ENCODE measurements at regions not wholly inside any gene's neighbourhood (a gene's known extent, or its start where the extent isn't known, plus 50 kb on each side); places are given as distances from the start of the nearest gene placed in this dataset.

DNA sequence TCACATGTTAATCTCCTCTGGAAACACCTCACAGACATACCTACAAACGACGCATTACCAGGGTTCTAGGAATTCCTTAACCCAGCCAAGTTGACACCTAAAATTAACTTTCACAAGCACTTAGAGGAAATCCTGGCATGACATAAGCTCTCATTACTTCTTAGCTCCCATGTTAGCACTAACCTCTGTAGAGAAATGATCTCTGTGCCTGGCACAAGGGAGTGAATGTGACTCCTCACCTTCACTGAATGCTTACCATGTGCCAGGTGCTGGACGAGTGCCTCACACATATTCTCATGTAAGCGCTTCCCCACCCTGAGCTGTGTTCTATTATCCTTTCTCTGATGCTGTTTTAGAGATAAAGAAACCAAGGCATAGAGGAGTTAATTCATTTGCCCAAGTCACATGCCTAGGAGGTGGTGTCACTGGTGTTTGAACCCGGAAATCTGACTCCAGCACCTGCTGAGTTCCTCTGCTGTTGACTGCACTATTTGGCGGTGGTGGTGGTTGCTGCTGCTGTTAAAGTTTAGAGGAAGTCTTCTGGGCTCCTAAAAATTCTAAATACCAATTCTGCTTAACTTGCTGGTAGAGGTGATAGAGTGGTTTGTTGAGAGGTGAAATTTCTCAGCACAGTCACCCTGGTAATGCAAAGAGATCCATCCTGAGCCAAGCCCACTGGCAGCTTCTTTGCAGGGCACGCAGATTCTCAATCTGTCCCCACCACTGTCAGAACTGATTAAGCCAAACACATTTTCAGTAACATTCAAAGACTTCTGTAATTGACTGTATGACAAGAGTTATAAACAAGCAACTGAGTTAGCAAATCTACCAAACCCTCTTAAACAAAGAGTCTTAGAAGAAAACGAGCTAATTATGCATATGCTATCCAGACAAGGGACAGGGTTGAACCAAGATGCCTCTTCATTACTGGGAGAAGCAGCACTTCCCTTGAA, 200.3 kb downstream of the CMPK2 start:
- TF ChIP-seq SIN3A (IDR thresholded peaks at IDR 0.05; ENCODE audit: low read depth) (no peak), EZH2 (IDR thresholded peaks at IDR 0.05) (no peak), EGR1 (IDR thresholded peaks at IDR 0.05; ENCODE audit: low read depth) (no peak), ZNF274 (IDR thresholded peaks at IDR 0.05; ENCODE audit: low read depth, low read length) (no peak)
- TF ChIP-seq, protein P1, sequence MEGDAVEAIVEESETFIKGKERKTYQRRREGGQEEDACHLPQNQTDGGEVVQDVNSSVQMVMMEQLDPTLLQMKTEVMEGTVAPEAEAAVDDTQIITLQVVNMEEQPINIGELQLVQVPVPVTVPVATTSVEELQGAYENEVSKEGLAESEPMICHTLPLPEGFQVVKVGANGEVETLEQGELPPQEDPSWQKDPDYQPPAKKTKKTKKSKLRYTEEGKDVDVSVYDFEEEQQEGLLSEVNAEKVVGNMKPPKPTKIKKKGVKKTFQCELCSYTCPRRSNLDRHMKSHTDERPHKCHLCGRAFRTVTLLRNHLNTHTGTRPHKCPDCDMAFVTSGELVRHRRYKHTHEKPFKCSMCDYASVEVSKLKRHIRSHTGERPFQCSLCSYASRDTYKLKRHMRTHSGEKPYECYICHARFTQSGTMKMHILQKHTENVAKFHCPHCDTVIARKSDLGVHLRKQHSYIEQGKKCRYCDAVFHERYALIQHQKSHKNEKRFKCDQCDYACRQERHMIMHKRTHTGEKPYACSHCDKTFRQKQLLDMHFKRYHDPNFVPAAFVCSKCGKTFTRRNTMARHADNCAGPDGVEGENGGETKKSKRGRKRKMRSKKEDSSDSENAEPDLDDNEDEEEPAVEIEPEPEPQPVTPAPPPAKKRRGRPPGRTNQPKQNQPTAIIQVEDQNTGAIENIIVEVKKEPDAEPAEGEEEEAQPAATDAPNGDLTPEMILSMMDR (IDR thresholded peaks at IDR 0.05 in 2 of 3, conservative IDR thresholded peaks at IDR 0.05 in 1 of 3; ENCODE audit: borderline replicate concordance in 1 of 3, insufficient read depth in 1 of 3, low read depth in 2 of 3, low read length in 2 of 3): no peak

Measured in HCT116 (cell line).